ENCODE measurements at regions not wholly inside any gene's neighbourhood (a gene's known extent, or its start where the extent isn't known, plus 50 kb on each side); places are given as distances from the start of the nearest gene placed in this dataset.

- no peak for DNase-seq
Observed at GRCh38 chr10:78375854-78376785, 342.5 kb downstream of the RPS24 start.

GRCh38 chr10:78377356-78377755 is 343.7 kb downstream of the RPS24 start:
- no peak for DNase-seq

DNA sequence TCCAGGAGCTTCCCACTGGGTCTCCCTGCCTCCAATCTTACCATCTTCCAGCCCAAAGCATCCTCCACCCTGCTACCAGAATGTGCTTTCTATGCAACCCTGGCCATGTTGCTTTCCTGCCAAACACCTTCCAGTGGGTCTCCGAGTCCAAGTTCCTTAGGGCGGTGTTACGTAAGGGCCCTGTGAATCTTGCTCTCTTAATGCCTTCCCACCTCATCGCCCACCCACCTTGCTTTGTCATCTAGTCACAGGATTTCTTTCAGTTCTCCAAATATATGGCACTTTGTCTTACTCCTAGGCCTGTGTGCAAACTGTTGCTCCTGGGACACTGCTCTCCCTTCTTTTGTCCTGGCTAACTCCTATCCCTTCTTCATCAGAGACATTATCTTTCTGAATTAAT is 344.5 kb downstream of the RPS24 start:
- no peak for DNase-seq

- DNase-seq = no peak
Observed at GRCh38 chr10:78381107-78381506, 347.4 kb downstream of the RPS24 start.

- DNase-seq = no peak
Observed at GRCh38 chr10:78382047-78382446, 348.4 kb downstream of the RPS24 start.

- DNase-seq = no peak
Observed at GRCh38 chr10:78382772-78383171, 349.1 kb downstream of the RPS24 start.

DNA sequence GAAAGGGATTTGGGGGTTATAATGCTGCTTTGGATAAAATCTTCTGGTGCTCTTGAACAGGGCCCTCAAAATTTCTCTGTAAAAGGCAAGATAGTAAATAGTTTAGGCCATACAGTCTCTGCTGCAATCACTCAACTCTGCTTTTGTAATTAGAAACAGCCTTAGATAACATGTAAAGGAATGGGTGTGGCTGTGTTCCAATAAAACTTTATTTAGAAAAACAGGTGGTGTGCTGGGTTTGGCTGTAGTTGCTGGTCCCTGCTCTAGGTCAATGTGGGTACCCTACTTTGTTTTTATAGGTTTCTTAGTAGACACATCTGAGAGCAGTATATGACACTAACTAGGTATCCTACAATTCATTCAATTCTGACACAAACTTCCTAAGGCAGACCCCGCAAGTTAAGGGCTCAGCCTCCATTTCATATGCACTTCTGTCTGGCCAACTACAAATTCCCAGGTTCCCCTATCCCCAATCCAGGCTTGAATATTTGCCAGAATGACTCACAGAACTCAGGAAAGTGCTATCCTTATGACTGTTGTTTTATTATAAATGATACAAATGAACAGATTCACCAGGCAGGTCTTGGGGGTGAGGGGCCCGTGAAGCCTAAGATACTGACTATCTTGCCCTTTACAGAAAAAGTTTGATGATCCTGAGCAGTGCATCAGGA is 349.9 kb downstream of the RPS24 start:
- DNase-seq = no peak

GRCh38 chr10:78384049-78384431 is 350.4 kb downstream of the RPS24 start:
- no peak for DNase-seq

- no peak for DNase-seq
Observed at GRCh38 chr10:78385599-78385998, 351.9 kb downstream of the RPS24 start.

GRCh38 chr10:78386509-78386908 is 352.8 kb downstream of the RPS24 start:
- no peak for DNase-seq

DNA sequence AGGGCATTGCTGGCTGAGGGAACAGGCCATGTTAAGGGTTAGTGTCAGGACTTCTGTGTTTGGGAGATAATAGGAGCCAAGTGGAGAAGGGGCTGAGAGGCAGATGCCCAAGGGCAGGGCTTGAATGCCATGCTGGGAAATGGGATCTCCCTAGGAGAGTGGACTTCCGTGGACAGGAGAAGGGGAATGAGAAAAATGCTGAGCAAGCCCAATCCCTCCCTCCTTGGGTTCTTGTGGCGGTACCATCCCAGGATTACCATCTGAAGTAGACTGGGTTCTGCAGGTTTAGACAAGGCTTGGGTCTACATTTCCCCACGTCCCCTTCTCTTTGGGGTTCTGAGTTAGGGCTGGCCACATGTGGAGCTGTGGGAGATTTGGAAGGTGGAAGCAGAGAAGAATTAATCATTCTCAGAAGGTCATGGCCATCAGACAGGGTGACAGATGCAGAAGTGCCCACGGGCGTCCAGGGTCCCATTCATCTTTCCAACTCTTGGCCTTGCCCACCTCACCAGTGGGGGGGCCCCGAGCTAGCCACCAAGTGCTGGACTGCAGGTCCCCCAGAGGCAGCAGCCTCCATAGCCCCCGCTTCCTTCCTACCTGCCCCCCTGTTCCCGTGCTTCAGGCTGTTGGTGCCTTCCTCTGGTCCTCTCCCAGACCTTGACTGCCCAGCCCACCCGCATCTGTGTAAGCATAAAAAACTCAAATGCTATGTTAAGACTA is 354.8 kb downstream of the RPS24 start:
- no peak for DNase-seq

DNA sequence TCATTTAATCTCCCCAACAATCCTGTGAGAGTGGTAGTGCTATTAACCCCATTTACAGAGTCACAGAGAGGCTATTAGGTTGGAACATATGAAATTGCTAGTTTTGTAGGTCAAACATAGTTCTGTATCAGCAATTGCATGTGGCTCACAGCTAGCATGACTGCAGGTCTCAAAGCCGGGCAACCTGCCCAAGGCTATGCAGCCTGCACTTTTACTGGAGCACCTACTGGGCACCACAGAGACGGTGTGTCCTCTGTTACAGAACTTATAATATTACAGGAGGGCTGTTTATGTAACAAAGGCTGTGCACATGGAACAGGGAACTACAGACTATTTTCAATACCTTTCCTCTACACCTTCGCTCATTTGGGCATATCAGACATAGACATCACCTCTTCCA is 355.8 kb downstream of the RPS24 start:
- no peak for DNase-seq

DNA sequence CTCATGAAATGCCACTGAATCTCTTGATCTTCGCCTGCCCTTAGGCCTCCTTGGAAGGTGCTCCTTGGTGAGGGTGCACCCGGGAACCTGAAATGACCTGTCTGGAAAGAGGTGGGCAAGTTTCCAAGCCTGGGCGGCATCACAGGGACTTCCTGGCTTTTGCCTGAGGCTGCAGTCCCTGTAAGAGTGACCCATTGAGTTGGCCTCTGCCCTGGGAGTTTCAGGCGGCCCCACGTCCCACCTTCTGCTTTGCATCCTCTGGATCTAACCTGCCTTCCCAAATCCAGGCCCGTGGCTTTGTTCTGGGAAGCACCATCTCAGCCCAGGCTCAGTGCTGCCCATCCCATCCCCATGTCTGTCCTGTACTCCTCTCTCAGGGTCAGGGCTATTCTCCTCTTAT is 356.4 kb downstream of the RPS24 start:
- no peak for DNase-seq

DNA sequence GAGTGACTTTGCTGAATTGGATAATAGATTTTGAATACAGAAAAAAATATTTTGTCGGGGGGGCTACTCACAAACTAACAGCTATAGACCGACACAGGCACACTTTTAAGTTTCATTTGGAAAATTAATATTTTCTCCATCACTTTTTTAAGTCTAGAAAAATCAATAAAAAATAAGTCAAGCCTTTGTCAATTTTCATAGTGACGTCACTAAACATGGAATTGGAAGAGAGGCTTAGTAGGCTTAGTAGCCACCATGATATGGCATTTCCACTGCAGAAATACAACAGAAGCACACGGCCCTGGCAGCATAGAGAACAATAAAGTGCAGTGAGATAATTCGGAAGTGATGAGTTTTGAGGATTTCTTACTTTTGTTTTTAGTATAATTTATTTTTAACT is 357.2 kb downstream of the RPS24 start:
- DNase-seq = no peak

- DNase-seq = no peak
Observed at GRCh38 chr10:78391585-78391984, 357.9 kb downstream of the RPS24 start.

DNA sequence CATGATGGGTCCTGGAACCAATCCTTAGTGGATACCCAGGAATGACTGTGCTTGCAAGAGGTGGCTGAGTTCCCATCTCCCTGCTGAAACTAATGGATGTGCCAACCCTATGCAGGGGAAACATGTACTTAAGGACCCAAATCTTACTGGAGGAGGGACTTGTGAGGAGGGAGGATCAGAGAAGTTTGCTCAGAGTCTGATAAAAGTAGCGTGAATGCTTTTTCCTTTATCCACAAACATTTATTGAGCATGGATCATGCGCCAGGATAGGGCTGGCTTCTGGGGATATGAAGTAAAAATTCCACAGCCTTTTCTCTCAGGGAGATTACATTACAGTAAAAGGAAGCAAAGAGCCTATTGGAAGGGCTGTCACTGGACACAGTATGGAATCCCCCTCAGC is 358.5 kb downstream of the RPS24 start:
- DNase-seq = no peak

- no peak for DNase-seq
Observed at GRCh38 chr10:78393094-78393493, 359.4 kb downstream of the RPS24 start.

GRCh38 chr10:78394047-78394446 is 360.4 kb downstream of the RPS24 start:
- no peak for DNase-seq

- no peak for DNase-seq
Observed at GRCh38 chr10:78395162-78395561, 361.5 kb downstream of the RPS24 start.

DNA sequence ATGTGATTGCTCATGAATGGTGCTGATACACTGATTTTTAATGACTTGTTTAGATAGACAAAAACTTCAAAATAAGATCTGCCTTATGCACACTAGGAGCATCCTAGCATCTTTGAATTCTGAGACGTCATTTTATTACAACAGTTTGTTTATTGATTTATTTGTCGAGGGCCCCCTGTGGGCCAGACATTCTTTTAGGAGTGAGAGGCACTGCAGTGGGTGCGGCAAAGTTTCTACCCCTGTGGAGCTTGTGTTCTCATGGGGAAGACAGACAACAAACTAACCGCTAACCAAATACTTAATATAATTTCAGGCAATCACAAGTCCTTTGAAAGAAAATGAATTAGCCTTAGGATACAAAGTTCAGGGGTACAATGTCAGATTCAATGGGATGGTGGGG is 363.1 kb downstream of the RPS24 start:
- DNase-seq = no peak

GRCh38 chr10:78397786-78398185 is 364.1 kb downstream of the RPS24 start:
- no peak for DNase-seq

GRCh38 chr10:78398382-78398781 is 364.7 kb downstream of the RPS24 start:
- no peak for DNase-seq

- no peak for DNase-seq
Observed at GRCh38 chr10:78401624-78402367, 368.1 kb downstream of the RPS24 start.

All from activated CD4-positive, alpha-beta T cell treated with anti-CD3 and anti-CD28 coated beads for 1 hour (primary cell).